SK-N-SH (cell line): ENCODE measurements at regions not wholly inside any gene's neighbourhood (a gene's known extent, or its start where the extent isn't known, plus 50 kb on each side); places are given as distances from the start of the nearest gene placed in this dataset.

Experiments
- CTCF ChIA-PET: fragments of 300-600, 350-600 bp; formaldehyde crosslinking; extraction: SDS; loops from one replicate; lab custom pipeline; 2021; lab: Yijun Ruan, JAX
- POLR2A ChIA-PET: fragments of 350-600 bp; sonication (Branson Sonifier 250); formaldehyde crosslinking; extraction: SDS; loops from one replicate; lab custom pipeline; 2020; ENCODE audit warnings: antibody characterized with exemption, inconsistent platforms; lab: Yijun Ruan, JAX
- DNase-seq: peaks from one replicate; pipeline ENCODE4 v3.0.0; 2012
- H2AFZ ChIP-seq: fragments of 200-600 bp; sonication (generic); 2 replicates; pipeline ENCODE4 v1.8.1; 2016; ENCODE audit warnings: antibody characterized with exemption, mild to moderate bottlenecking, low read depth
- H3F3A ChIP-seq: fragments of 200-600 bp; sonication (generic); replicated peaks from 2 replicates; pipeline ENCODE3; 2016; ENCODE audit warnings: antibody characterized with exemption, mild to moderate bottlenecking; ENCODE audit not compliant: insufficient read depth
- H3K27ac ChIP-seq, 2 experiments: fragments of 200-500 bp in 1 of 2; fragments of 200-600 bp in 1 of 2; sonication (Bioruptor generic) in 1 of 2; sonication (generic), shearing (Covaris generic) in 1 of 2; 2 replicates each; pipeline versions ENCODE4 v1.5.1 to v1.6.1; 2014 to 2016; ENCODE audit warnings: low read depth in 2 of 2, inconsistent platforms in 1 of 2, low read length in 1 of 2, mild to moderate bottlenecking in 1 of 2, mixed read lengths in 1 of 2
- H3K27me3 ChIP-seq: fragments of 200-600 bp; sonication (generic), shearing (Covaris generic); 2 replicates; pipeline ENCODE4 v1.6.1; 2016; ENCODE audit warnings: mixed run types; ENCODE audit not compliant: insufficient read depth
- H3K36me3 ChIP-seq, 2 experiments: fragments of 200-500 bp in 1 of 2; fragments of 200-600 bp in 1 of 2; sonication (Bioruptor generic) in 1 of 2; sonication (generic) in 1 of 2; replicated peaks in 1 of 2; 2 replicates each; pipeline versions ENCODE3 to v1.5.1; 2014 to 2016; ENCODE audit warnings: low read length in 1 of 2, mild to moderate bottlenecking in 1 of 2; ENCODE audit not compliant: insufficient read depth in 2 of 2, control insufficient read depth in 1 of 2
- H3K4me1 ChIP-seq, 2 experiments: fragments of 200-500 bp in 1 of 2; fragments of 200-600 bp in 1 of 2; sonication (Bioruptor generic) in 1 of 2; sonication (generic), shearing (Covaris generic) in 1 of 2; 2 replicates each; pipeline versions ENCODE4 v1.5.1 to v1.6.1; 2014 to 2016; ENCODE audit warnings: low read depth in 1 of 2, low read length in 1 of 2, mixed run types in 1 of 2; ENCODE audit not compliant: insufficient read depth in 2 of 2, control insufficient read depth in 1 of 2
- H3K4me2 ChIP-seq: fragments of 200-600 bp; sonication (generic), shearing (Covaris generic); 2 replicates; pipeline ENCODE4 v1.6.1; 2017; ENCODE audit warnings: mixed run types
- H3K4me3 ChIP-seq, 2 experiments: fragments of 200-500 bp in 1 of 2; fragments of 200-600 bp in 1 of 2; sonication (Bioruptor generic) in 1 of 2; sonication (generic), shearing (Covaris generic) in 1 of 2; 2 replicates each; pipeline versions ENCODE4 v1.5.1 to v1.8.1; 2014 to 2016; ENCODE audit warnings: low read depth in 2 of 2, inconsistent platforms in 1 of 2, low read length in 1 of 2, mild to moderate bottlenecking in 1 of 2, mixed read lengths in 1 of 2, moderate library complexity in 1 of 2
- H3K79me2 ChIP-seq: fragments of 200-600 bp; sonication (generic); 2 replicates; pipeline ENCODE4 v1.8.1; 2017; ENCODE audit warnings: mild to moderate bottlenecking; ENCODE audit not compliant: insufficient read depth
- H3K9ac ChIP-seq: fragments of 200-600 bp; sonication (generic); 2 replicates; pipeline ENCODE4 v1.6.1; 2017; ENCODE audit warnings: mixed run types
- H3K9me2 ChIP-seq: fragments of 200-600 bp; sonication (generic); 2 replicates; pipeline ENCODE4 v1.6.1; 2017; ENCODE audit warnings: mixed run types
- H3K9me3 ChIP-seq: fragments of 200-600 bp; sonication (generic); 2 replicates; pipeline ENCODE4 v1.6.1; 2017; ENCODE audit warnings: mixed run types, mild to moderate bottlenecking, moderate library complexity
- H4K20me1 ChIP-seq: fragments of 200-600 bp; sonication (generic); 2 replicates; pipeline ENCODE4 v1.6.1; 2017; ENCODE audit warnings: mild to moderate bottlenecking, mixed run types; ENCODE audit not compliant: insufficient read depth
- FOSL2 ChIP-seq: IDR thresholded peaks from 2 replicates; pipeline ENCODE4 v1.4.0; 2012; ENCODE audit warnings: low read depth, mild to moderate bottlenecking, moderate library complexity, borderline replicate concordance
- FOXM1 ChIP-seq: IDR thresholded peaks from 2 replicates; pipeline ENCODE4 v1.4.0; 2012; ENCODE audit warnings: low read depth, mild to moderate bottlenecking
- GATA2 ChIP-seq: sonication (generic); formaldehyde crosslinking; IDR thresholded peaks from 2 replicates; pipeline ENCODE4 v1.5.0; 2020; ENCODE audit warnings: mild to moderate bottlenecking, missing genetic modification reagents
- JUND ChIP-seq: IDR thresholded peaks from 2 replicates; pipeline ENCODE4 v1.4.0; 2012
- MEF2A ChIP-seq: IDR thresholded peaks from 2 replicates; pipeline ENCODE4 v1.4.0; 2012; ENCODE audit warnings: low read depth, borderline replicate concordance
- RCOR1 ChIP-seq: fragments of 150-350 bp; IDR thresholded peaks from 2 replicates; pipeline ENCODE4 v1.6.1; 2017; ENCODE audit warnings: antibody characterized with exemption, low read length
- SIN3A ChIP-seq: IDR thresholded peaks from 2 replicates; pipeline ENCODE4 v1.6.1; 2012; ENCODE audit warnings: low read depth, mild to moderate bottlenecking, low read length, moderate library complexity, borderline replicate concordance
- SMC3 ChIP-seq: IDR thresholded peaks from 2 replicates; pipeline ENCODE4 v1.6.1; 2012; ENCODE audit warnings: low read depth, low read length, improper control_type of control experiment
- TAF1 ChIP-seq: IDR thresholded peaks from 2 replicates; pipeline ENCODE4 v1.6.1; 2012; ENCODE audit warnings: low read depth, mild to moderate bottlenecking, low read length, moderate library complexity, borderline replicate concordance
- TCF12 ChIP-seq: IDR thresholded peaks from 2 replicates; pipeline ENCODE4 v1.4.0; 2012
- TEAD4 ChIP-seq: IDR thresholded peaks from 2 replicates; pipeline ENCODE4 v1.4.0; 2012; ENCODE audit warnings: mild to moderate bottlenecking, borderline replicate concordance; ENCODE audit not compliant: insufficient read depth
- YY1 ChIP-seq: IDR thresholded peaks from 2 replicates; pipeline ENCODE4 v1.4.0; 2012; ENCODE audit warnings: low read depth, mild to moderate bottlenecking
- TF ChIP-seq, protein P1 (sequence below): IDR thresholded peaks from 2 replicates; pipeline ENCODE4 v1.4.0; 2012; ENCODE audit warnings: low read depth
- TF ChIP-seq, protein P2 (sequence below): IDR thresholded peaks from 2 replicates; pipeline ENCODE4 v1.6.1; 2012; ENCODE audit warnings: mild to moderate bottlenecking, low read depth, low read length, moderate library complexity
- TF ChIP-seq, protein P3 (sequence below): IDR thresholded peaks from 2 replicates; pipeline ENCODE4 v1.4.0; 2012; ENCODE audit warnings: low read depth, borderline replicate concordance
- TF ChIP-seq, protein P4 (sequence below): IDR thresholded peaks from 2 replicates; pipeline ENCODE4; 2012

DNA sequence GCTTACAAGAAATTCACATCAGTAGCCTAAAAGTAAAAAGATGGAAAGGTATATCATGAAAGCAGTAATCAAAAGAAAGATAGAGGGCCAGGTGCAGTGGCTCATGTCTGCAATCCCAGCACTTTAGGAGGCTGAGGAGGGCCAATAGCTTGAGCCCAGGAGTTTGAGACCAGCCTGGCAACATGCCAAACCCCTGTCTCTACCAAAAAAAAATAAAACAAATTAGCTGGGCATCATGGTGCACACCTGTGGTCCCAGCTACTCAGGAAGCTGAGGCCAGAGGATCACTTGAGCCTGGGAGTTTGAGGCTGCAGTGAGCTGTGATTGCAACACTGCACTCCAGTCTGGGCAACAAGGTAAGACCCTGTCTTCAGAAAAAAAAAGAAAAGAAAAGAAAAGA, 55.5 kb downstream of the GSPT2 start:
- no peaks in the 10 kb centered on the region for H3F3A ChIP-seq
- H3K4me3 ChIP-seq, result no peak overlapping the region
- H3K27ac ChIP-seq, result no peak overlapping the region
- DNase-seq, result no peak
- no peaks in the 10 kb centered on the region for H3K9me2 ChIP-seq
- TF ChIP-seq MEF2A (no peak), FOSL2 (no peak), FOXM1 (no peak), TEAD4 (no peak), SIN3A (no peak), RCOR1 (no peak), YY1 (no peak), GATA2 (CRISPR knock-in tag) (no peak), TAF1 (no peak), TCF12 (no peak), SMC3 (no peak), JUND (no peak)
- TF ChIP-seq, protein P1, sequence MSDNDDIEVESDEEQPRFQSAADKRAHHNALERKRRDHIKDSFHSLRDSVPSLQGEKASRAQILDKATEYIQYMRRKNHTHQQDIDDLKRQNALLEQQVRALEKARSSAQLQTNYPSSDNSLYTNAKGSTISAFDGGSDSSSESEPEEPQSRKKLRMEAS, result no peak
- TF ChIP-seq, protein P2, sequence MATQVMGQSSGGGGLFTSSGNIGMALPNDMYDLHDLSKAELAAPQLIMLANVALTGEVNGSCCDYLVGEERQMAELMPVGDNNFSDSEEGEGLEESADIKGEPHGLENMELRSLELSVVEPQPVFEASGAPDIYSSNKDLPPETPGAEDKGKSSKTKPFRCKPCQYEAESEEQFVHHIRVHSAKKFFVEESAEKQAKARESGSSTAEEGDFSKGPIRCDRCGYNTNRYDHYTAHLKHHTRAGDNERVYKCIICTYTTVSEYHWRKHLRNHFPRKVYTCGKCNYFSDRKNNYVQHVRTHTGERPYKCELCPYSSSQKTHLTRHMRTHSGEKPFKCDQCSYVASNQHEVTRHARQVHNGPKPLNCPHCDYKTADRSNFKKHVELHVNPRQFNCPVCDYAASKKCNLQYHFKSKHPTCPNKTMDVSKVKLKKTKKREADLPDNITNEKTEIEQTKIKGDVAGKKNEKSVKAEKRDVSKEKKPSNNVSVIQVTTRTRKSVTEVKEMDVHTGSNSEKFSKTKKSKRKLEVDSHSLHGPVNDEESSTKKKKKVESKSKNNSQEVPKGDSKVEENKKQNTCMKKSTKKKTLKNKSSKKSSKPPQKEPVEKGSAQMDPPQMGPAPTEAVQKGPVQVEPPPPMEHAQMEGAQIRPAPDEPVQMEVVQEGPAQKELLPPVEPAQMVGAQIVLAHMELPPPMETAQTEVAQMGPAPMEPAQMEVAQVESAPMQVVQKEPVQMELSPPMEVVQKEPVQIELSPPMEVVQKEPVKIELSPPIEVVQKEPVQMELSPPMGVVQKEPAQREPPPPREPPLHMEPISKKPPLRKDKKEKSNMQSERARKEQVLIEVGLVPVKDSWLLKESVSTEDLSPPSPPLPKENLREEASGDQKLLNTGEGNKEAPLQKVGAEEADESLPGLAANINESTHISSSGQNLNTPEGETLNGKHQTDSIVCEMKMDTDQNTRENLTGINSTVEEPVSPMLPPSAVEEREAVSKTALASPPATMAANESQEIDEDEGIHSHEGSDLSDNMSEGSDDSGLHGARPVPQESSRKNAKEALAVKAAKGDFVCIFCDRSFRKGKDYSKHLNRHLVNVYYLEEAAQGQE, result no peak
- TF ChIP-seq, protein P3, sequence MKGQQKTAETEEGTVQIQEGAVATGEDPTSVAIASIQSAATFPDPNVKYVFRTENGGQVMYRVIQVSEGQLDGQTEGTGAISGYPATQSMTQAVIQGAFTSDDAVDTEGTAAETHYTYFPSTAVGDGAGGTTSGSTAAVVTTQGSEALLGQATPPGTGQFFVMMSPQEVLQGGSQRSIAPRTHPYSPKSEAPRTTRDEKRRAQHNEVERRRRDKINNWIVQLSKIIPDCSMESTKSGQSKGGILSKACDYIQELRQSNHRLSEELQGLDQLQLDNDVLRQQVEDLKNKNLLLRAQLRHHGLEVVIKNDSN, result no peak
- TF ChIP-seq, protein P4, sequence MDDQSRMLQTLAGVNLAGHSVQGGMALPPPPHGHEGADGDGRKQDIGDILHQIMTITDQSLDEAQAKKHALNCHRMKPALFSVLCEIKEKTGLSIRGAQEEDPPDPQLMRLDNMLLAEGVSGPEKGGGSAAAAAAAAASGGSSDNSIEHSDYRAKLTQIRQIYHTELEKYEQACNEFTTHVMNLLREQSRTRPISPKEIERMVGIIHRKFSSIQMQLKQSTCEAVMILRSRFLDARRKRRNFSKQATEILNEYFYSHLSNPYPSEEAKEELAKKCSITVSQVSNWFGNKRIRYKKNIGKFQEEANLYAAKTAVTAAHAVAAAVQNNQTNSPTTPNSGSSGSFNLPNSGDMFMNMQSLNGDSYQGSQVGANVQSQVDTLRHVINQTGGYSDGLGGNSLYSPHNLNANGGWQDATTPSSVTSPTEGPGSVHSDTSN, result no peak
- H2AFZ ChIP-seq, result no peak overlapping the region
- H3K27me3 ChIP-seq, result no peaks in the 10 kb centered on the region; the same call in 1 of the 2 replicates
- POLR2A ChIA-PET, result no interaction called here
- H3K79me2 ChIP-seq, result no peaks in the 10 kb centered on the region
- no peaks in the 10 kb centered on the region for H3K36me3 ChIP-seq
- no peak overlapping the region for H3K9ac ChIP-seq
- CTCF ChIA-PET, result interaction anchor here (1.8 kb wide), 1 partner anchor 9 kb away, joined by 4 read pairs; no protein-coding TSS in a partner anchor
- no peaks in the 10 kb centered on the region for H3K9me3 ChIP-seq
- no peaks in the 10 kb centered on the region; a peak in 1 of 4 replicates for H3K4me1 ChIP-seq
- no peaks in the 10 kb centered on the region for H4K20me1 ChIP-seq
- no peak overlapping the region for H3K4me2 ChIP-seq
